A549 (cell line): ENCODE measurements at regions not wholly inside any gene's neighbourhood (a gene's known extent, or its start where the extent isn't known, plus 50 kb on each side); places are given as distances from the start of the nearest gene placed in this dataset.

ENCODE experiments used
- CTCF ChIP-seq: fragments of >200 bp; sonication (Bioruptor Twin); formaldehyde crosslinking; IDR thresholded peaks from 3 replicates; pipeline ENCODE4 v1.5.1; 2016
- EP300 ChIP-seq, 2 experiments: fragments of >200 bp; sonication (Bioruptor Twin); formaldehyde crosslinking; IDR thresholded peaks; 2 replicates in 1 of 2; 3 replicates in 1 of 2; pipeline ENCODE4 v1.6.1; 2016 to 2017
- MYC ChIP-seq: IDR thresholded peaks from 2 replicates; pipeline ENCODE4 v1.6.1; 2012; ENCODE audit warnings: mild to moderate bottlenecking, inconsistent platforms, low read length, improper control_type of control experiment, borderline replicate concordance
- NPAS2 ChIP-seq: fragments of 250-450 bp; sonication (Bioruptor Pico); IDR thresholded peaks from 2 replicates; pipeline ENCODE4 v1.8.0; 2022; ENCODE audit warnings: mild to moderate bottlenecking, moderate library complexity, borderline replicate concordance
- RAD21 ChIP-seq, 2 experiments: fragments of >200 bp in 1 of 2; sonication (Bioruptor Twin) in 1 of 2; formaldehyde crosslinking in 1 of 2; IDR thresholded peaks in 1 of 2; conservative IDR thresholded peaks in 1 of 2; 2 replicates in 1 of 2; 3 replicates in 1 of 2; pipeline ENCODE4 v1.6.1; 2012 to 2018; ENCODE audit warnings: inconsistent platforms in 1 of 2
- ZFP36 ChIP-seq: fragments of 450-650 bp; IDR thresholded peaks from 2 replicates; pipeline ENCODE4 v1.6.1; 2014; ENCODE audit warnings: borderline replicate concordance; ENCODE audit not compliant: partially characterized antibody

GRCh38 chr7:69189406-69189805 lies 408.9 kb upstream of the AUTS2 start:
- TF ChIP-seq CTCF (no peak), MYC (no peak), ZFP36 (no peak), EP300 (IDR thresholded peaks at IDR 0.05) (no peak), NPAS2 (no peak), RAD21 (conservative IDR thresholded peaks at IDR 0.05 in 1 of 2, IDR thresholded peaks at IDR 0.05 in 1 of 2) (no peak)
